SK-N-SH (cell line): ENCODE measurements at regions not wholly inside any gene's neighbourhood (a gene's known extent, or its start where the extent isn't known, plus 50 kb on each side); places are given as distances from the start of the nearest gene placed in this dataset.
"Not testable (repeated sequence)": the region's sequence is repeated elsewhere in the genome, so short reads cannot be mapped to it uniquely, and the experiment has no call there.

Experiments used
- CTCF ChIA-PET: fragments of 300-600, 350-600 bp; formaldehyde crosslinking; extraction: SDS; loops from one replicate; lab custom pipeline; 2021; lab: Yijun Ruan, JAX
- POLR2A ChIA-PET: fragments of 350-600 bp; sonication (Branson Sonifier 250); formaldehyde crosslinking; extraction: SDS; loops from one replicate; lab custom pipeline; 2020; ENCODE audit warnings: antibody characterized with exemption, inconsistent platforms; lab: Yijun Ruan, JAX
- DNase-seq: peaks from one replicate; pipeline ENCODE4 v3.0.0; 2012
- H2AFZ ChIP-seq: fragments of 200-600 bp; sonication (generic); 2 replicates; pipeline ENCODE4 v1.8.1; 2016; ENCODE audit warnings: antibody characterized with exemption, mild to moderate bottlenecking, low read depth
- H3F3A ChIP-seq: fragments of 200-600 bp; sonication (generic); replicated peaks from 2 replicates; pipeline ENCODE3; 2016; ENCODE audit warnings: antibody characterized with exemption, mild to moderate bottlenecking; ENCODE audit not compliant: insufficient read depth
- H3K27ac ChIP-seq, 2 experiments: fragments of 200-500 bp in 1 of 2; fragments of 200-600 bp in 1 of 2; sonication (Bioruptor generic) in 1 of 2; sonication (generic), shearing (Covaris generic) in 1 of 2; 2 replicates each; pipeline versions ENCODE4 v1.5.1 to v1.6.1; 2014 to 2016; ENCODE audit warnings: low read depth in 2 of 2, inconsistent platforms in 1 of 2, low read length in 1 of 2, mild to moderate bottlenecking in 1 of 2, mixed read lengths in 1 of 2
- H3K27me3 ChIP-seq: fragments of 200-600 bp; sonication (generic), shearing (Covaris generic); 2 replicates; pipeline ENCODE4 v1.6.1; 2016; ENCODE audit warnings: mixed run types; ENCODE audit not compliant: insufficient read depth
- H3K36me3 ChIP-seq, 2 experiments: fragments of 200-500 bp in 1 of 2; fragments of 200-600 bp in 1 of 2; sonication (Bioruptor generic) in 1 of 2; sonication (generic) in 1 of 2; replicated peaks in 1 of 2; 2 replicates each; pipeline versions ENCODE3 to v1.5.1; 2014 to 2016; ENCODE audit warnings: low read length in 1 of 2, mild to moderate bottlenecking in 1 of 2; ENCODE audit not compliant: insufficient read depth in 2 of 2, control insufficient read depth in 1 of 2
- H3K4me1 ChIP-seq, 2 experiments: fragments of 200-500 bp in 1 of 2; fragments of 200-600 bp in 1 of 2; sonication (Bioruptor generic) in 1 of 2; sonication (generic), shearing (Covaris generic) in 1 of 2; 2 replicates each; pipeline versions ENCODE4 v1.5.1 to v1.6.1; 2014 to 2016; ENCODE audit warnings: low read depth in 1 of 2, low read length in 1 of 2, mixed run types in 1 of 2; ENCODE audit not compliant: insufficient read depth in 2 of 2, control insufficient read depth in 1 of 2
- H3K4me2 ChIP-seq: fragments of 200-600 bp; sonication (generic), shearing (Covaris generic); 2 replicates; pipeline ENCODE4 v1.6.1; 2017; ENCODE audit warnings: mixed run types
- H3K4me3 ChIP-seq, 2 experiments: fragments of 200-500 bp in 1 of 2; fragments of 200-600 bp in 1 of 2; sonication (Bioruptor generic) in 1 of 2; sonication (generic), shearing (Covaris generic) in 1 of 2; 2 replicates each; pipeline versions ENCODE4 v1.5.1 to v1.8.1; 2014 to 2016; ENCODE audit warnings: low read depth in 2 of 2, inconsistent platforms in 1 of 2, low read length in 1 of 2, mild to moderate bottlenecking in 1 of 2, mixed read lengths in 1 of 2, moderate library complexity in 1 of 2
- H3K79me2 ChIP-seq: fragments of 200-600 bp; sonication (generic); 2 replicates; pipeline ENCODE4 v1.8.1; 2017; ENCODE audit warnings: mild to moderate bottlenecking; ENCODE audit not compliant: insufficient read depth
- H3K9ac ChIP-seq: fragments of 200-600 bp; sonication (generic); 2 replicates; pipeline ENCODE4 v1.6.1; 2017; ENCODE audit warnings: mixed run types
- H3K9me2 ChIP-seq: fragments of 200-600 bp; sonication (generic); 2 replicates; pipeline ENCODE4 v1.6.1; 2017; ENCODE audit warnings: mixed run types
- H3K9me3 ChIP-seq: fragments of 200-600 bp; sonication (generic); 2 replicates; pipeline ENCODE4 v1.6.1; 2017; ENCODE audit warnings: mixed run types, mild to moderate bottlenecking, moderate library complexity
- H4K20me1 ChIP-seq: fragments of 200-600 bp; sonication (generic); 2 replicates; pipeline ENCODE4 v1.6.1; 2017; ENCODE audit warnings: mild to moderate bottlenecking, mixed run types; ENCODE audit not compliant: insufficient read depth
- FOXM1 ChIP-seq: IDR thresholded peaks from 2 replicates; pipeline ENCODE4 v1.4.0; 2012; ENCODE audit warnings: low read depth, mild to moderate bottlenecking
- GABPA ChIP-seq: IDR thresholded peaks from 2 replicates; pipeline ENCODE4 v1.4.0; 2012; ENCODE audit warnings: low read depth, mild to moderate bottlenecking
- GATA2 ChIP-seq: sonication (generic); formaldehyde crosslinking; IDR thresholded peaks from 2 replicates; pipeline ENCODE4 v1.5.0; 2020; ENCODE audit warnings: mild to moderate bottlenecking, missing genetic modification reagents
- NRF1 ChIP-seq: IDR thresholded peaks from 2 replicates; pipeline ENCODE4 v1.6.1; 2012; ENCODE audit warnings: low read depth, mild to moderate bottlenecking, low read length
- RCOR1 ChIP-seq: fragments of 150-350 bp; IDR thresholded peaks from 2 replicates; pipeline ENCODE4 v1.6.1; 2017; ENCODE audit warnings: antibody characterized with exemption, low read length
- RFX5 ChIP-seq: IDR thresholded peaks from 2 replicates; pipeline ENCODE4 v1.6.1; 2012; ENCODE audit warnings: mild to moderate bottlenecking, improper control_type of control experiment, low read length
- SMC3 ChIP-seq: IDR thresholded peaks from 2 replicates; pipeline ENCODE4 v1.6.1; 2012; ENCODE audit warnings: low read depth, low read length, improper control_type of control experiment
- WGBS: methylation state at CpG from one replicate; pipeline ENCODE4 v1.1.6; 2017; ENCODE audit warnings: low lambda C conversion rate; 5-methylcytosine and 5-hydroxymethylcytosine counted together
- TF ChIP-seq, protein P1 (sequence below): IDR thresholded peaks from 2 replicates; pipeline ENCODE4 v1.4.0; 2012; ENCODE audit warnings: low read depth
- TF ChIP-seq, protein P2 (sequence below): IDR thresholded peaks from 2 replicates; pipeline ENCODE4; 2012
- TF ChIP-seq, protein P3 (sequence below): IDR thresholded peaks from 2 replicates; pipeline ENCODE4 v1.4.0; 2012; ENCODE audit warnings: low read depth, borderline replicate concordance
- TF ChIP-seq, protein P4 (sequence below): IDR thresholded peaks from 2 replicates; pipeline ENCODE4 v1.6.1; 2012; ENCODE audit warnings: mild to moderate bottlenecking, low read depth, low read length, moderate library complexity

DNA sequence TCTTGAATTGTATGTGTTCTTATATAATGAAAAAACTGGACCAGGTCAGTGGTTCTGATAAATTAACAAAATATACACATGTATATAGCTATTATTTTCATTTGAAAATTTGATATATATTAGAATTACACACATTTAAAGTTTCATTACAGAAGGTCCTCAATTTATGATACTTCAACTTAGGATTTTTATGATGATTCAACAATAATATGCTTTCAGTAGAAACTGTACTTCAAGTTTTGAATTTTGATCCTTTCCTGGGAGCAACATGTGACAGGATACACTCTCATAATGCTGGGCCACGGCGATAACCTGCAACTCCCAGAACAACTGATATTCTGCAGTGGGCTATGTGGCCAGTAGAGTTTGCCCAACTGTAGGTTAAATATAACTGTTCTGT, 344.7 kb downstream of the TAF11L14 start:
- H3K27ac ChIP-seq = no peak overlapping the region
- no peaks in the 10 kb centered on the region for H3K79me2 ChIP-seq
- no peaks in the 10 kb centered on the region for H3K27me3 ChIP-seq
- no peak overlapping the region for H3K9ac ChIP-seq
- 53% methylated on average over 2 of the region's 2 CpGs for WGBS
- H3K36me3 ChIP-seq = no peaks in the 10 kb centered on the region
- no peaks in the 10 kb centered on the region for H3K9me2 ChIP-seq
- no peak overlapping the region for H3K4me3 ChIP-seq
- POLR2A ChIA-PET = no interaction called here
- DNase-seq = no peak
- no peak overlapping the region for H3K4me2 ChIP-seq
- H3K4me1 ChIP-seq = no peaks in the 10 kb centered on the region
- CTCF ChIA-PET = no interaction called here
- H2AFZ ChIP-seq = no peak overlapping the region
- H4K20me1 ChIP-seq = no peaks in the 10 kb centered on the region
- no peaks in the 10 kb centered on the region for H3F3A ChIP-seq
- TF ChIP-seq, protein P1, sequence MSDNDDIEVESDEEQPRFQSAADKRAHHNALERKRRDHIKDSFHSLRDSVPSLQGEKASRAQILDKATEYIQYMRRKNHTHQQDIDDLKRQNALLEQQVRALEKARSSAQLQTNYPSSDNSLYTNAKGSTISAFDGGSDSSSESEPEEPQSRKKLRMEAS = no peak
- TF ChIP-seq NRF1 (no peak), GABPA (no peak), RCOR1 (no peak), SMC3 (no peak), RFX5 (no peak), FOXM1 (no peak), GATA2 (CRISPR knock-in tag) (no peak)
- TF ChIP-seq, protein P2, sequence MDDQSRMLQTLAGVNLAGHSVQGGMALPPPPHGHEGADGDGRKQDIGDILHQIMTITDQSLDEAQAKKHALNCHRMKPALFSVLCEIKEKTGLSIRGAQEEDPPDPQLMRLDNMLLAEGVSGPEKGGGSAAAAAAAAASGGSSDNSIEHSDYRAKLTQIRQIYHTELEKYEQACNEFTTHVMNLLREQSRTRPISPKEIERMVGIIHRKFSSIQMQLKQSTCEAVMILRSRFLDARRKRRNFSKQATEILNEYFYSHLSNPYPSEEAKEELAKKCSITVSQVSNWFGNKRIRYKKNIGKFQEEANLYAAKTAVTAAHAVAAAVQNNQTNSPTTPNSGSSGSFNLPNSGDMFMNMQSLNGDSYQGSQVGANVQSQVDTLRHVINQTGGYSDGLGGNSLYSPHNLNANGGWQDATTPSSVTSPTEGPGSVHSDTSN = no peak
- TF ChIP-seq, protein P3, sequence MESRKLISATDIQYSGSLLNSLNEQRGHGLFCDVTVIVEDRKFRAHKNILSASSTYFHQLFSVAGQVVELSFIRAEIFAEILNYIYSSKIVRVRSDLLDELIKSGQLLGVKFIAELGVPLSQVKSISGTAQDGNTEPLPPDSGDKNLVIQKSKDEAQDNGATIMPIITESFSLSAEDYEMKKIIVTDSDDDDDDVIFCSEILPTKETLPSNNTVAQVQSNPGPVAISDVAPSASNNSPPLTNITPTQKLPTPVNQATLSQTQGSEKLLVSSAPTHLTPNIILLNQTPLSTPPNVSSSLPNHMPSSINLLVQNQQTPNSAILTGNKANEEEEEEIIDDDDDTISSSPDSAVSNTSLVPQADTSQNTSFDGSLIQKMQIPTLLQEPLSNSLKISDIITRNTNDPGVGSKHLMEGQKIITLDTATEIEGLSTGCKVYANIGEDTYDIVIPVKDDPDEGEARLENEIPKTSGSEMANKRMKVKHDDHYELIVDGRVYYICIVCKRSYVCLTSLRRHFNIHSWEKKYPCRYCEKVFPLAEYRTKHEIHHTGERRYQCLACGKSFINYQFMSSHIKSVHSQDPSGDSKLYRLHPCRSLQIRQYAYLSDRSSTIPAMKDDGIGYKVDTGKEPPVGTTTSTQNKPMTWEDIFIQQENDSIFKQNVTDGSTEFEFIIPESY = no peak
- TF ChIP-seq, protein P4, sequence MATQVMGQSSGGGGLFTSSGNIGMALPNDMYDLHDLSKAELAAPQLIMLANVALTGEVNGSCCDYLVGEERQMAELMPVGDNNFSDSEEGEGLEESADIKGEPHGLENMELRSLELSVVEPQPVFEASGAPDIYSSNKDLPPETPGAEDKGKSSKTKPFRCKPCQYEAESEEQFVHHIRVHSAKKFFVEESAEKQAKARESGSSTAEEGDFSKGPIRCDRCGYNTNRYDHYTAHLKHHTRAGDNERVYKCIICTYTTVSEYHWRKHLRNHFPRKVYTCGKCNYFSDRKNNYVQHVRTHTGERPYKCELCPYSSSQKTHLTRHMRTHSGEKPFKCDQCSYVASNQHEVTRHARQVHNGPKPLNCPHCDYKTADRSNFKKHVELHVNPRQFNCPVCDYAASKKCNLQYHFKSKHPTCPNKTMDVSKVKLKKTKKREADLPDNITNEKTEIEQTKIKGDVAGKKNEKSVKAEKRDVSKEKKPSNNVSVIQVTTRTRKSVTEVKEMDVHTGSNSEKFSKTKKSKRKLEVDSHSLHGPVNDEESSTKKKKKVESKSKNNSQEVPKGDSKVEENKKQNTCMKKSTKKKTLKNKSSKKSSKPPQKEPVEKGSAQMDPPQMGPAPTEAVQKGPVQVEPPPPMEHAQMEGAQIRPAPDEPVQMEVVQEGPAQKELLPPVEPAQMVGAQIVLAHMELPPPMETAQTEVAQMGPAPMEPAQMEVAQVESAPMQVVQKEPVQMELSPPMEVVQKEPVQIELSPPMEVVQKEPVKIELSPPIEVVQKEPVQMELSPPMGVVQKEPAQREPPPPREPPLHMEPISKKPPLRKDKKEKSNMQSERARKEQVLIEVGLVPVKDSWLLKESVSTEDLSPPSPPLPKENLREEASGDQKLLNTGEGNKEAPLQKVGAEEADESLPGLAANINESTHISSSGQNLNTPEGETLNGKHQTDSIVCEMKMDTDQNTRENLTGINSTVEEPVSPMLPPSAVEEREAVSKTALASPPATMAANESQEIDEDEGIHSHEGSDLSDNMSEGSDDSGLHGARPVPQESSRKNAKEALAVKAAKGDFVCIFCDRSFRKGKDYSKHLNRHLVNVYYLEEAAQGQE = no peak
- H3K9me3 ChIP-seq = no peaks in the 10 kb centered on the region

DNA sequence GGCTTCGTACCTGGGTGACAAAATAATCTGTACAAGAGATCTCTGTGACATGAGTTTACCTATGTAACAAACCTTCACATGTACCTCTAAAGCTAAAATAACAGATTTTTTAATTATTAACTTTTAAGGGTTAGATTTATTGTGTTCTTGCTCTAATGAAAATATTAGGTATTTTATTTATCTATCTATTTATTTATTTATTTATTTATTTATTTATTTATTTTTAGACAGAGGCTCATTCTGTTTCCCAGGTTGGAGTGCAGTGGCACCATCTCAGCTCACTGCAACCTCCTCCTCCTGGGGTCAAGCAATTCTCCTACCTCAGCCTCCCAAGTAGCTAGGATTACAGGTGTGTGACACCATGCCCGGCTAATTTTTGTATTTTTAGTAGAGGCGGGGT, 348.4 kb downstream of the TAF11L14 start:
- H3K9ac ChIP-seq, H2AFZ ChIP-seq, CTCF ChIA-PET, H3K27me3 ChIP-seq, H3K4me3 ChIP-seq, H3K9me3 ChIP-seq, H3F3A ChIP-seq, H3K4me1 ChIP-seq, H3K27ac ChIP-seq, POLR2A ChIA-PET, H3K79me2 ChIP-seq, H3K4me2 ChIP-seq, H3K9me2 ChIP-seq, H3K36me3 ChIP-seq, DNase-seq, H4K20me1 ChIP-seq: not testable (repeated sequence)
- 19% methylated on average over 3 of the region's 3 CpGs for WGBS
